Stimulated activated CD4-positive, alpha-beta T cell treated with anti-CD3 and anti-CD28 coated beads, TNF-alpha, amount 100 ng/mL, for 48 hours (primary cell): ENCODE measurements at regions not wholly inside any gene's neighbourhood (a gene's known extent, or its start where the extent isn't known, plus 50 kb on each side); places are given as distances from the start of the nearest gene placed in this dataset.

Source experiments
- DNase-seq, 3 donors: peaks; one replicate each; pipeline ENCODE4 v3.0.0-alpha.2; 2020; ENCODE audit warnings: low read depth in 3 of 3

GRCh38 chr14:66405158-66405557 lies 81.0 kb upstream of the CCDC196 start:
- DNase-seq, result no peak

- no peak for DNase-seq
These were observed 72.3 kb upstream of the CCDC196 start for GRCh38 chr14:66413901-66414300.

- DNase-seq, result no peak
These were observed 71.7 kb upstream of the CCDC196 start for GRCh38 chr14:66414511-66414910.

GRCh38 chr14:66420251-66421006 lies 65.7 kb upstream of the CCDC196 start:
- no peak for DNase-seq

- no peak for DNase-seq
These were observed 63.9 kb upstream of the CCDC196 start for GRCh38 chr14:66421990-66422946.

GRCh38 chr14:66425402-66425801 lies 60.8 kb upstream of the CCDC196 start:
- DNase-seq, result no peak

GRCh38 chr14:66426451-66426850 lies 59.7 kb upstream of the CCDC196 start:
- no peak for DNase-seq

- no peak for DNase-seq
These were observed 53.8 kb upstream of the CCDC196 start for GRCh38 chr14:66432334-66432733.

GRCh38 chr14:66434464-66434863 lies 51.7 kb upstream of the CCDC196 start:
- no peak for DNase-seq

GRCh38 chr14:66435683-66436082 lies 50.5 kb upstream of the CCDC196 start:
- DNase-seq, result no peak
